Colonic mucosa (tissue), 4 donors: ENCODE measurements at regions not wholly inside any gene's neighbourhood (a gene's known extent, or its start where the extent isn't known, plus 50 kb on each side); places are given as distances from the start of the nearest gene placed in this dataset.

Experiments used
- DNase-seq: peaks from one replicate; pipeline ENCODE4 v3.0.0-alpha.2; 2020
- H3K27ac ChIP-seq: fragments of 200-600 bp; one replicate; pipeline ENCODE4 v1.8.0; 2021
- H3K27me3 ChIP-seq: fragments of 200-600 bp; one replicate; pipeline ENCODE4 v1.8.0; 2021
- H3K36me3 ChIP-seq: fragments of 200-600 bp; one replicate; pipeline ENCODE4 v1.8.0; 2021
- H3K4me1 ChIP-seq: fragments of 200-600 bp; one replicate; pipeline ENCODE4 v1.8.0; 2021; ENCODE audit warnings: mild to moderate bottlenecking
- H3K4me3 ChIP-seq: fragments of 200-600 bp; one replicate; pipeline ENCODE4 v1.8.0; 2021
- H3K9ac ChIP-seq, 2 donors: one replicate each; pipeline ENCODE4 v1.7.0; 2013; ENCODE audit warnings: control low read depth in 2 of 2, low read depth in 2 of 2, low read length in 2 of 2
- H3K9me3 ChIP-seq: fragments of 200-600 bp; one replicate; pipeline ENCODE4 v1.8.0; 2021
- intact Hi-C: fragments of 100-400 bp; cut with DNase I; formaldehyde crosslinking; loops from one replicate; pipeline ENCODE4 v1.14.1; 2022
- TF ChIP-seq, protein P1 (sequence below): fragments of 200-600 bp; IDR thresholded peaks from one replicate; pipeline ENCODE4 v1.8.0; 2022; ENCODE audit warnings: antibody characterized with exemption, mild to moderate bottlenecking
- donor health status: healthy.
- donor health status: DM: no; HTN: no; CAD: no.
- donor health status: DM: no; HTN: no; CAD: no.

DNA sequence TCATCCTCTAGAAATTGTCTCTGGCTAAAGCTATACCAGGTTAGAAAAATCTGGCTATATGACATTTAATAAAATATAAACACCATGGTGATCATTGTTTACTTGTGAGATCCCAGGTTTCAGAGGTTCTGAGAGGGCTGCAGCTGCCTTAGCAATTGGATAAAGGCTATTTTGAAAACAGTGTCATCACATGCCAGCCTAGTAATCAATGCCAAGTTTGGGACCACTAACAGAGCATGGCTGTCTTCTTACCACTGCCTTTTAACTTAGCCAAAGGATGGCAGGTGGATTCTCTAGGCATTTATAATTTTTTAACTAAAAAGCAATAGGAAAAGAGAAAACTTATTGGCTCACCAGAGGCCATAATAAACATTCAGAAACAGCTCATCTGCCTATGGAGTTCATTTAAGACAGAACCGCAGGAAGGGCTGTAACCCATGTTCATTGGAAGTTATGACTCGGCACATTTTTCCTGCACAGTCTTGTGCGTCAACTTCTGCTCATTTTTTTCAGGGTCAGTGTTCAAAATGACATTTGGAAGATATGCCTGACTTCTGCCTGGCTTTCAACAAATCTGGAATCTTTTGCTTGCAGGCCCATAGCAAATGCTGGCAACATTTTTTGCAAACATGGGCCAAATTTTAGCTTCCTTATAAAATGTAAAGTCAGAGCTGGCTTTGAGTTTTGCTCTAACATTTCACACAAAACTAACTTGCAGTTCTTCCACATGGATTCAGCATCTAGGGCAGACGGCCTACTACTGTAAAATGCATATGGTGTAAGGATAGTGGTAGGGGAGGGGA is 476.0 kb upstream of the TBL1XR1 start:
- no peak overlapping the region for H3K27ac ChIP-seq
- TF ChIP-seq, protein P1, sequence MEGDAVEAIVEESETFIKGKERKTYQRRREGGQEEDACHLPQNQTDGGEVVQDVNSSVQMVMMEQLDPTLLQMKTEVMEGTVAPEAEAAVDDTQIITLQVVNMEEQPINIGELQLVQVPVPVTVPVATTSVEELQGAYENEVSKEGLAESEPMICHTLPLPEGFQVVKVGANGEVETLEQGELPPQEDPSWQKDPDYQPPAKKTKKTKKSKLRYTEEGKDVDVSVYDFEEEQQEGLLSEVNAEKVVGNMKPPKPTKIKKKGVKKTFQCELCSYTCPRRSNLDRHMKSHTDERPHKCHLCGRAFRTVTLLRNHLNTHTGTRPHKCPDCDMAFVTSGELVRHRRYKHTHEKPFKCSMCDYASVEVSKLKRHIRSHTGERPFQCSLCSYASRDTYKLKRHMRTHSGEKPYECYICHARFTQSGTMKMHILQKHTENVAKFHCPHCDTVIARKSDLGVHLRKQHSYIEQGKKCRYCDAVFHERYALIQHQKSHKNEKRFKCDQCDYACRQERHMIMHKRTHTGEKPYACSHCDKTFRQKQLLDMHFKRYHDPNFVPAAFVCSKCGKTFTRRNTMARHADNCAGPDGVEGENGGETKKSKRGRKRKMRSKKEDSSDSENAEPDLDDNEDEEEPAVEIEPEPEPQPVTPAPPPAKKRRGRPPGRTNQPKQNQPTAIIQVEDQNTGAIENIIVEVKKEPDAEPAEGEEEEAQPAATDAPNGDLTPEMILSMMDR: no peak
- no peaks in the 10 kb centered on the region for H3K9me3 ChIP-seq
- no peak for DNase-seq
- no peak overlapping the region for H3K4me3 ChIP-seq
- no peak overlapping the region for H3K9ac ChIP-seq
- H3K27me3 ChIP-seq: no peaks in the 10 kb centered on the region
- H3K36me3 ChIP-seq: no peaks in the 10 kb centered on the region
- H3K4me1 ChIP-seq: no peaks in the 10 kb centered on the region
- intact Hi-C loops: no loop called here

DNA sequence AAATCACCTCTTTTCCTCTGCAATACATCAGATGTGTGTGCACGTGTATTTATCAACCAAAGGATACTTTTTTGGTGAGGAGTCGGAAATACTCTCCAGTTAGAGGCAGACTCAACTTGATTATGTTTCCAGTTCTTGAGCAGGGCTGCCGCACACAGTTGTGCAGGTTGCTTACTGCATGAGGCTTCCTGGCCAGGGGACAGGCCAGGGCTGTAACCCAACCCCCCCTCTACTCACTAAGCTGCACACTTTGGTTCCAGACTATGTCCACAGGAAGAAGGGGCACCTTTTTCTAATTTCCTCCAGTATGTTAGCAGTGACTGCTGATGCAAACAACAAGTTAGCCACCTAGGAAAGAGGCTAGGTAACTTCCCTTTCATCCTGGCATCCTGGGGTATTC is 476.9 kb upstream of the TBL1XR1 start:
- no peaks in the 10 kb centered on the region for H3K27me3 ChIP-seq
- TF ChIP-seq, protein P1: no peak
- no peak overlapping the region for H3K9ac ChIP-seq
- no peaks in the 10 kb centered on the region for H3K36me3 ChIP-seq
- H3K27ac ChIP-seq: no peak overlapping the region
- intact Hi-C loops: no loop called here
- DNase-seq: no peak
- no peak overlapping the region for H3K4me3 ChIP-seq
- H3K4me1 ChIP-seq: no peaks in the 10 kb centered on the region
- no peaks in the 10 kb centered on the region for H3K9me3 ChIP-seq

GRCh38 chr3:177676148-177676547 is 478.9 kb upstream of the TBL1XR1 start:
- no peak overlapping the region for H3K27ac ChIP-seq
- TF ChIP-seq, protein P1: no peak
- no peaks in the 10 kb centered on the region for H3K36me3 ChIP-seq
- DNase-seq: no peak
- no peak overlapping the region for H3K9ac ChIP-seq
- H3K27me3 ChIP-seq: no peaks in the 10 kb centered on the region
- no peaks in the 10 kb centered on the region for H3K9me3 ChIP-seq
- intact Hi-C loops: no loop called here
- H3K4me3 ChIP-seq: no peak overlapping the region
- no peaks in the 10 kb centered on the region for H3K4me1 ChIP-seq

DNA sequence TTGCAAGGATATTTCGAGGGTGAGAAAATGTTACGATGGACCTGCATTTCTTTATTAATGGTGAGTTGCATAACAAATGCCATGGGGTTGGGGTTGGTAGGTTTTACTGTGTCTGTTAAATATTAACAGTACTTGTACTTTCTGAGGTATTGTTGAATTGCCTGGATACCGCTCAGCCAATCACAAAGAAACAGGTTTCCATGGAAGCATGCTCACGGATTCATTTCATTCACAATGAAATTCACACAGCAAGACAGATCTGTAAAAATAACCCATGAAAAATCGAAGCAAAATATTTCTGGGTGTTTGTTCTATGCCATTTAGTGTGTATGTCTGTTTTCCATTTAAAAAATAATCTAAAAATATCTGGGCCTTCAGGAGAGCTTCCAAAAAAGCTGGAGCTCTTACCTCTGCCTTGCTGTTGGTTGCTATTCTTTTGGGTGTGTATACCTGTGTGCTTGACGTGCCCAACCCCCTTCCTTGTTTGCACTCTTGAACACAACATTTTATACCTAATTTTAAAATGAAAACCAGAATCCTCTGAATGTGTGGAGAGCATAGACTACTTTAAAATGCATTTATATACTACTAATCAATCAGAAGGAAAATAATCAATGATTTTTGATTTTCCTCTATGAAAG is 479.8 kb upstream of the TBL1XR1 start:
- Histone ChIP-seq H3K36me3 (no peaks in the 10 kb centered on the region), H3K9me3 (no peaks in the 10 kb centered on the region), H3K27ac (no peak overlapping the region), H3K9ac (no peak overlapping the region), H3K27me3 (no peaks in the 10 kb centered on the region), H3K4me3 (no peak overlapping the region), H3K4me1 (no peaks in the 10 kb centered on the region)
- TF ChIP-seq, protein P1: no peak
- peak; percentile 48 for DNase-seq
- intact Hi-C loops: no loop called here

- H3K36me3 ChIP-seq: no peaks in the 10 kb centered on the region
- H3K4me1 ChIP-seq: no peaks in the 10 kb centered on the region
- no peak overlapping the region for H3K27ac ChIP-seq
- no peak overlapping the region for H3K9ac ChIP-seq
- DNase-seq: no peak
- intact Hi-C loops: no loop called here
- H3K27me3 ChIP-seq: no peaks in the 10 kb centered on the region
- no peaks in the 10 kb centered on the region for H3K9me3 ChIP-seq
- TF ChIP-seq, protein P1: no peak
- no peak overlapping the region for H3K4me3 ChIP-seq
Measured at GRCh38 chr3:177679568-177680471, 482.5 kb upstream of the TBL1XR1 start.
